NCI-H2107 treated with DMSO at 0.1 percent for 48 hours (cell line): ENCODE measurements at regions not wholly inside any gene's neighbourhood (a gene's known extent, or its start where the extent isn't known, plus 50 kb on each side); places are given as distances from the start of the nearest gene placed in this dataset.

Experiments used
- DNase-seq: peaks from one replicate; lab custom pipeline; 2025; ENCODE audit not compliant: unreplicated experiment; lab: John Stamatoyannopoulos, UW

- DNase-seq, result no peak
Measured at GRCh38 chr12:30106204-30106965, 322.6 kb upstream of the TMTC1 start.

GRCh38 chr12:30105505-30105904, 321.8 kb upstream of the TMTC1 start:
- DNase-seq, result no peak

DNA sequence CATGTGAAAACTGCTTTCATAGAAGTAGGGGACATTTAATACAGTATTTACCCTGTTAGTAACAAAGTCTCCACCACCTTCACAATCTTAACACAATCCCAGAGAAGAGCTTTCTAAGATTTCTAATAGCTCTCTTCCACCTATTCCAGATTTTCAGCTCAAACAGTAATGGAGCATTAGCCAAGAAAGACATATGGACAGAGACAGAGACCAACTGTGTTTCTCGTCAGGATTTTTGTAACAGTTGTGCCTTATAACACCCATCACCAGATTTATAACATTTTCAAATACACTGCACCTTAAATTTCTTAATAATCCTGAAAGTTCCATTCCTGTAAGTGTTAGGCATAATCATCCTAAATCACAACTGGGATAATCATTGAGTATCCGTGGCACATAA, 321.2 kb upstream of the TMTC1 start:
- no peak for DNase-seq

DNA sequence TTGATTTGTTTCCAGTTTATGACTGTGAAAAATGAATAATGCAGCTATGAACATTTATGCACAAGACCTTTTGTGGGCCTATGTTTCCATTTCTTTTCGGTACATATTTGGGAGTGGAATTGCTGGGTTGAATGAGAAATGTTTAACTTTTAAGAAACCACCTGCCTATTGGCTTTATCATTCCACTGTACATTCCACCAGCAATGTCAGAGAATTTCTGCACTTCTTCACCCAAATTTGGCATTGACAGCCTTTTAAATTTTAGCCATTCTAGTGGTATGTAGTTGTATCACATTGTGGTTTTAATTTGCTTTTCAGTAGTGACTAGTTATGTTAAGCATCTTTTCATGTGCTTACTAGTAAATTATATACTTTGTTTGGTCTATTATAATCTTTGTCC, 317.0 kb upstream of the TMTC1 start:
- no peak for DNase-seq

GRCh38 chr12:30098677-30099076, 314.9 kb upstream of the TMTC1 start:
- DNase-seq, result no peak

- no peak for DNase-seq
Measured at GRCh38 chr12:30095511-30095910, 311.8 kb upstream of the TMTC1 start.

- DNase-seq, result no peak
Measured at GRCh38 chr12:30092983-30093617, 309.4 kb upstream of the TMTC1 start.

DNA sequence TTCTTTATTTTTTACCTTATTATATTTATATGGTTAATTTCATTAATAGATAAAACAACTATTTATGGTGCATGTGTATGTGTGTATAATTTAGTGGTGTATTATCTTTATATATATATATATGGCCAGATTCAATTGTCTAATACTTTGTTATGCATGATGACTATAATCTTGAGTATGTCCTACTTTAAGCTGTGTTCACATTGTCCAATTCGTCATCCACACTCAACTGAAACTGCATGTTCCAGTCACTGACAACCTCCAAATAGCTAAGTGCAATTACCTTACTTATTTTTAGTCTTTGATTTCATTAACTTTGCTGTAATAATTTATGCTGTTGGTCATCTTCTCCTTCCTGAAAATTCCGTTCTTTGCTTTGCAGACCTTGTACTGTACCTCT, 306.5 kb upstream of the TMTC1 start:
- no peak for DNase-seq

GRCh38 chr12:30088259-30088995, 304.7 kb upstream of the TMTC1 start:
- DNase-seq, result no peak

GRCh38 chr12:30082381-30082780, 298.6 kb upstream of the TMTC1 start:
- no peak for DNase-seq

DNA sequence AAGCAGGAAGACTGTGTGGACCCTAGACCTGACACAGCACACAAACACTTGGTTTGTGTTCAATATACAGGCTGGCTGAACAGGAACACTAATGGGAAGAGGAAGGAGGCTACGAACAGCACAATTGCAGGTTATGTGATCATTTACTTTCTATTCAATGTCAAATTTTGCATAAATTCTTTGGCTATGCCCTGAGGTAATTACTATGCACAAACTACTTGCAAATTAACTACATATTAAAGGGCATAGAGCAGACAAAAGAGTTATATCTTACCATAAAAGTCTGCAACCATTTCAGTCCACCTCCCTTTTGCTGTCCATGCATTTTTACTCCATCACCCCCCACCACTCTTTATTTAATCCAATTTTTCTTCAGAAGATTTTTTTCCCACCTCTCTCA, 291.2 kb upstream of the TMTC1 start:
- DNase-seq, result no peak

DNA sequence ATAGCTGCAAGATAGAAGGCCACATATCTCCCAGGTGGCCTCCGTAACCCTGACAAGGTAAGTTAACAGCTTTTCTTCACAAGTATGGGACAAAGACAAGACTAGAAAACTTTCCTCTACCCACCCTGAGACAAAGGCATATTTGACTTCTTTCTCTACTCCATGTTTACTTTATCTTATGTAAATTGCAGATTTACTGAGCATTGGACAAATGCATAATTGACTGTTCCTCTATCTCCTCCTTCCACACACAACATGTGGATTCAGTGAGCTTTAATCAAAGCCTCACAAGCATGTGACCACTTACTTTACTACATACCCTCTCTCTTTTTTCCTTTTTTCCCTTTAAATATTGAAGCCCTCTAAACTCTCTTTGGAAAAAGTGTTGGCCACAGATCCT, 289.1 kb upstream of the TMTC1 start:
- no peak for DNase-seq

DNA sequence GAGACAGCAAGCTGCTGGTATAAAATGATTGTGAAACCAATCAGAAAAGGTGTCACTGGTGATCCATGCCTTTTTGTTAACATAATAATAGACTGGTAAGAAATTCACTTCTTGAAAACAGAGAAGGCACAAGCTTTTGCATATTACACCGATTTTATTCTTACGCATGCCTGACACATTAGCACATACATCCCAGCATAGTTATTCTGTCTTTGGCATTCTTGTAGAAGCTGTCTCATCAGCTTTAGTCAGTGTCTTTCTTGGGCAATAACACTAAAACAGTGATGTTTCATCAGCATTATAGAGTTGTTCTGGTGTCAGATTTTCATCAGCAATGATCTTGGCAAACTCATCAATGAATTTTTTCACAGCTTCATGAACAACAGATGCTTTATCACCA, 283.4 kb upstream of the TMTC1 start:
- no peak for DNase-seq

- DNase-seq, result no peak
Measured at GRCh38 chr12:30064906-30065305, 281.2 kb upstream of the TMTC1 start.

DNA sequence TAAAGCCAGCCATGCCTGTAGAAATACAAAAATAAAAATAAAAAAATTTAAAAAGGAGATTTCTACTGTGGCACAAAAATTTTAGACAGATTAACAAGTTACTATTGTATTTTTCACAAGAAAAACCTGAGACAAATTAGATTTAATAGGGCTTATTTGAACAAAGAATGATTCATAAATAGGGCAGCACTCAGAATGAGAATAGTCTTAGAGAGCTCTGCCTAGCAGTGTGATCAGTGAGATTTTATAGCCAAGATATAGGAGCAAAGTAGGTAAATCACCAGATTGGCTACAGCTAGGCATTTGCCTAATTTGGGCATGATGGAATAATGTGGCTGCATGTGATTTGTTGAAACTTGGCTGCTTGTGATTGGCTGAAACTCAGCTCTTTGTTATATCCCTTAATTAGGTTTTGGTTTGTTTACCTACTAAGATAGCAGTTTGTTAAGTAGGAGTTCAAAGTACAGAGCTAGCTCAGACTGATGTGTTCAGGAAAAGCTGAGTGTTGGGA, 279.7 kb upstream of the TMTC1 start:
- no peak for DNase-seq

GRCh38 chr12:30048371-30048770, 264.6 kb upstream of the TMTC1 start:
- no peak for DNase-seq

GRCh38 chr12:30047516-30048254, 263.9 kb upstream of the TMTC1 start:
- DNase-seq, result peak; percentile 71

DNA sequence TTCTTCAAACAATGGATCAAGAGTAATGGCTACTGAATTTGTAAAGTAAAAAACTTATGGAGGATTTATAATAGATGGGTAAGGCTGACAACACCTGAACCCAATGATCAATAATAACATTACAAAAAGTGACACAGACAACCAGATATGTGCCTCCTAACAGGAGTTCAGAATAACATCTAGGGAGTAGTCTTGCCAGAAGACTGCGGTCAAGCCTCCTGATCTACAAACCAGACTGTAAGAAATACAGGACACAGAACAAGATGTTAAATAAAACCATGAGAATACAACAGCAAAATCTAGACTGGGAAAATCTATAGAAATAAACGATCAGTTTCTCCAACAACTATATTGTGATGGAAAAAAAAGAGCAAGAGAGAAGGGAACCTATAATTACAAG, 262.6 kb upstream of the TMTC1 start:
- no peak for DNase-seq

- no peak for DNase-seq
Measured at GRCh38 chr12:30045171-30045570, 261.4 kb upstream of the TMTC1 start.

DNA sequence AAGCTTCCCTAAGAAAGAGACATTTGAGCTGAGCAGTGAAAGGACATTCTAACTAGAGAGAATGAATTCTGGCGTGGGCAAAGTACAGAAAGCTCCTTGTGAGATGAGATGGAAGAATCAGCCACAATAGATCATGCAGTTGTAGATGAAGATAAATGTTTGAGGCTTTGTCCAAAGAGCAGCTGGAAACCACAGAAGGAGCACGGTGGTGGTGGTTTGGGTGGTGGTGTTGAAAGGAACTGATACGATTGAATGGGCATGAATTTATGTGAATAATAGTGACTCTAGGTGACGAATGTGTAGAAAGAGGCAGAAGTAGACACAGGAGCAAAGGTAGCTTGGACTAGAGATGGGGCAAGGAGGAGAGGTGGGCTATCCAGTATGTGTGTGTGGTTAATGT, 260.5 kb upstream of the TMTC1 start:
- DNase-seq, result no peak

DNA sequence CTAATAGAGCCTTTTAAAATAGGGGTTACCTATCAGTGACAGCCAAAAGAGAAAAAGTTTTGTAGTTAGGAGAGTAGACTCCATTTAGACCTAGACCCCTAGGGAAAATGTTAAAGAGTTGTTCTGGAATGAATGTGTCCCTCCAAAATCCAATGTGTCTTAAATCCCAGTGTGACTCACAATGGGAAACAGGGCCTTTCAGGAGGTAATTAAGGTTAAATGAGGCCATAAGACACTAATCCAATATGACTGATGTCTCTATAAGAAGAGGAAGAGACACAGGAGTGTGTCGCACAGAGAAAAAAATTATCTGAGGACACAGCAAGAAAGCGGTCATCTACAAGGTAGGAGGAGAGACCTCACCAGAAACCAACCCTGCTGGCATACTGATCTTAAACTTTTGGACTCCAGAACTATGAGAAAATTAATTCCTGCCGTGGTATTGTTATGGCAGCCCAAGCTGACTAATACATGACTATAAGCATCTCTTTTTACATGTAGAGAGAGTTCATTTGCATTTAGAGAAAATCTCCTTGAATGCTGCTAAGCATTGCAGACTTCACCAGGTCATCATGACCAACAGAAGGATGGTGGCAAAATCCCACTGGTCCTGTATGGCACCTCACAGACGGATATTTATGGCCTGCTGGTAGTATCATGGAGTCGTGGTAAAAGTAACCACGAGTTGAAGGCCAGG, 259.6 kb upstream of the TMTC1 start:
- DNase-seq, result no peak
